Amniotic stem cell (primary cell): ENCODE measurements at regions not wholly inside any gene's neighbourhood (a gene's known extent, or its start where the extent isn't known, plus 50 kb on each side); places are given as distances from the start of the nearest gene placed in this dataset.
"Not testable (repeated sequence)": the region's sequence is repeated elsewhere in the genome, so short reads cannot be mapped to it uniquely, and the experiment has no call there.

Experiments
- DNase-seq: peaks from one replicate; lab custom pipeline; 2025; lab: John Stamatoyannopoulos, UW

DNA sequence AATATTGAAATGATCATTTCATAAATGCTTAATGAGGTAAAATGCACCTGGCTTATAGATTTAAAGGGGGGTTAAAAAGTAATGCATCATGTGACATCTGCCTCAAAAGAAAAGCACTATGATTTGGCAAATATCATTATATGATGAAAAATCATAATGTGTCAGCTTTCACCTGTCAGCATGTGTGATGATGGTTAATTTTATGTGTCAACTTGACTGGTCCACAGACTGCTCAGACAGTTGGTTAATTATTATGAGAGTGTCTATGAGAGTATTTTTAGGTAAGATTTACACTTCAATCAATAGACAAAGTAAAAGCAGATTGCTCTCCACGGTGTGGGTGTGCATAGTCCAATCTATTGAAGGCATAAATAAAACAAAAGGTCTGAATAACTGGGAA, 1986.7 kb downstream of the PCDH7 start:
- DNase-seq: no peak

DNA sequence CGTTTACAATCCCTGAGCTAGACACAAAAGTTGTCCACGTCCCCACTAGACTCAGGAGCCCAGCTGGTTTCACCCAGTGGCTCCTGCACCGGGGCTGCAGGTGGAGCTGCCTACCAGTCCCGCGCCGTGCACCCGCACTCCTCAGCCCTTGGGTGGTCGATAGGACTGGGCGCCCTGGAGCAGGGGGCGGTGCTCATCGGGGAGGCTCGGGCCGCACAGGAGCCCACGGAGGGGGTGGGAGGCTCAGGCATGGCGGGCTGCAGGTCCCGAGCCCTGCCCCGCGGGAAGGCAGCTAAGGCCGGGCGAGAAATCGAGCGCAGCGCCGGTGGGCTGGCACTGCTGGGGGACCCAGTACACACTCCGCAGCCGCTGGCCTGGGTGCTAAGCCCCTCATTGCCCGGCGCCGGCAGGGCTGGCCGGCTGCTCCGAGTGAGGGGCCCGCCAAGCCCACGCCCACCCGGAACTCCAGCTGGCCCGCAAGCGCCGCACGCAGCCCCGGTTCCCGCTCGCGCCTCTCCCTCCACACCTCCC, 1996.0 kb downstream of the PCDH7 start:
- DNase-seq: not testable (repeated sequence)

DNA sequence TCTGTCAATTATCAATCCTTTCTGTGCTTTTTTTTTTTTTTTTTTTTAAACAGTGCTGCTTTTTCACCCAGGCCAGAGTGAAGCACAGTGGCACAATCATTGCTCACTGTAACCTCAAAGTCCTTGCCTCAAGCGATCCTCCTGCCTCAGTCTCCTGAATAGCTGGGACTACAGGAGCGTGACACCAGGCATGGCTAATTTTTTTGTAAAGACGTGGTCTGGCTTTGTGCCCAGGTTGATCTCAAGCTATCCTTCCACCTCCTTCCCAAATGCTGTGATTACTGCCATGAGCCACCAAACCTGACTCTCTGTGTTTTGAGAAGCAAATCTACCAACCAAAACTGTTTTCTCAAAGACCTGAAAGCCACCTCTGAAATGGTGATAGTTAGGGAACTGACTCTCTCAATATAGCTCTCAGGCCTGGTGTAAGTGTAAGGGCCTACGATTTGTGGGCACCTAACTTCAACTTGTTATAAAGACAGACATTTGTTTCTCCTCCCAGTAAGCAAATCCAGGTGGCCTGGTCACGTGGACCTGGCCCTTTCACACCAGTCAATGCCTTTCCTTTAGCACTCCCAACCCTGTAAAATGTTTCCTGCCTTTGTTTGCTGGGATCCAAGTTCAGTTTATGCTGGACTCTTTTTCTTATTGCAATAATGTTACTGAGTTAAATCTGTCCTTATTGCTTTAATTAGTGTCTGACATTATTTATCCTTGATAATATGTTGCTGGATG, 2015.9 kb downstream of the PCDH7 start:
- DNase-seq: no peak

DNA sequence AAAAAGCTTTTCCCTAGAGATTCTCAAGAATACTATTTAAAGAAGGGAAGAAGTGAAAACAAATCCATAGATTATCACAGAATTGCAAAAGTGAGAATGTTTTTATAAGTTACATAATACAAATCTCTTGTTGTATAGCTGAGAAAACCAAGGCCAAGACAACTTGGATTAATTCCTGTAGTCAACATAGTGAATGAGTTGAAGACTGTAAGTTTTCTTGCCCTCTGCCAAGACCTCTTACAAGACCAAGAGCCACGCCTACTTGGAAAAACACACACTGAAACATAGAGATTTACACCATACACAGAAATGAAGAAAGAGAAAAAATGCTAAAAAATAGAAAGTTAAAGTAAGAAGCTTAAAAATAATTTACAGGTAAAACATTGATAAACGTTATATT, 2024.0 kb downstream of the PCDH7 start:
- no peak for DNase-seq

DNA sequence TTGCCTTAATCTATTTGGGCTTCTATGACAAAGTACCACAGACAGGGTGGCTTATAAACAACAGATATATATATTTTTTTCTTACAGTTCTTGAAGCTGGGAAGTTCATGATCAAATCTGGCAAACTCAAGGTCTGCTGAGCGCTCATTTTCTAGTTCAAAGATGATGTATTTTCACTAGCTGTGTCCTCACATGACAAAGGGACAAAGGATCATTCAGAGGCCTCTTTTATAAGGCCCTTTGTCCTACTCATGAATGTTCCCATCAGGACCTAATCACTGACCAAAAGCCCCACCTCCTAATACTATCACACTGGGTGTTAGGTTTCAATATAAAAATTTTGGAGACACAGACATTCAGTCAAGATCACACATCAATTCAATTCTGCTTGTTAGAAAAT, 2025.2 kb downstream of the PCDH7 start:
- DNase-seq: no peak

DNA sequence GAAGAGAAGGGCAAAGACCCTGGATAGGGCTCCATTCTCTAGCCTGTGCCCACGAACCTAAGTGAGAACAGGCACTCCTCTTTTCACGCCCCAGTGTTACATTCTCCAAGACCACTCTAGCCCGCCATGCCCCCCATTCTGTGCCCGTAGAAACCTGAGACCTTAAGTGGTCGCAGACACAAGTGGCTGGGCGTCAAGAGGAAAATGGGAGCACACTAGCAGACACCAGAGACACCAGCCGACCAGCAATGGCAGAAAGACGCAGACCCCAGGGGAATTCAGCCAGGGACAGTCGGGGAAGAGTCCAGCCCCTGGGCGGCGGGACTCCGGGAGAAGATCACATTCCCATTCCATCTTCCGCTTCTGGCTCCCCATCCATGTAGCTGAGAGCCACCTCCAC, 2027.9 kb downstream of the PCDH7 start:
- DNase-seq: no peak

DNA sequence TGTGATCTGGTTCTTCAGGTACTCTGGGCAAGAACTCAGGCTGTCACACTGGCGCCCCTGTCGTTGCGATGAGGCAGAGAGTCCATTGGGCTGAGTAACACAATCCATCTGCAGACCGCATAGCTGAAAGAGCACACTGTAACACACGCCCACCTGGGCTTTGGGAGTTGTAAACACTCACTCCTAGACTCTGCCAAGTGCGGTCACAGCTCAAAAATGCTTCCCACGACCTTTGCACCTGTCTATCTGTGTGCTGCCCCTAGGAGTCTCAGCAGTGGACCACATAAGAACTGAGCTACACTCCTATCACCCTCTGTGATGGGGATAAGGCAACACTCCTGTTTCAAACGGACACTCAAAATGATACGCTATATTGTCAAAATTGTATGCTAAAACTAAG, 2028.3 kb downstream of the PCDH7 start:
- DNase-seq: no peak

DNA sequence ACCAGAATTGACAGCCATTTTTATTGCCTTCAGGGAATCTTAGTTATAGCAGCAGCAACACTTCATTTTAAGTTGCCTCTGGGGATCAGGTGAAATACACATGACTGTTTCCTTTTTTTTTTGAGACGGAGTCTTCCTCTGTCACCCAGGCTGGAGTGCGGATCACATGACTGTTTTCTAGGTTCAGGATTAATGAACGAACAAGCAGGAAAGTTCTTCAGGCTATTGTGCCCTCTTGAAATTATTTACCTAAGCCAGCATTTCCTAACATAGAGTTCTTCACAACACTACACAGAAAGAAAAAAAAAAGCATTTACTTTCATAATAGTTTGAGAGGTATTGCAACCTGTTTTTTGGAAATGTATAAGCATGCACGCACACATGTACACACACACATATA, 2032.8 kb downstream of the PCDH7 start:
- no peak for DNase-seq

DNA sequence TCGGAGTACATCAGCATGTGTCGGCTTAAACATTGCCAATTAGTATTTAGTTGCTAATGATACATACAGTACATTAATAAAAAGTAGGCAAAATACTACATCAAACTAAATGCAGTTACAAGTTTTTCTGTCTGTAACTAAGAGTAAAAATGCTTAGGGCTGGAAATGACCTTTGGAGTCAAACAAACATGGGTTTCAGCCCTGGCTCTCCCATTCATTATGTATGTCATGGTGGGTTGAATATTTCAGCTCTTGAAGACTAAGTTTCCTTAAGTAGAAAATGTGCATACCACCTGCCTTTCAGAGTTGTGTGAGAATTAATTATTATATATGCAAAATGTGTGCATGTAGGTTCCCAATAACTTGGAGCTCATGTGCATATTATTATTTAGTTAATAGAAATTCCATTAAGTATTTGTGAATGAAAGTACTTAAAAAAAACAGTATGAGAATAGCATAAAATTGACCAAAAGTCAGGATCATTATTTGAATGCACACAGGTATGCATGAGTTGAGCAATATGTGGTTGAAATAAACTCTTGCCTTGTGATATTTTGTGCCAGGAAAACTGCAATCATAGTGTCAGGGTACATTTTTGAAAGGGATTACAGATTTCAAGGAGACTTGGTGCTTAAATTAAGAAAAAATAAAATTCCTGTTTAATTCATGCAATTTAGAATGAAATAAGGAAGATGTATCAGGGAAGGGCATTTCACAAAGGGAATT, 2048.7 kb downstream of the PCDH7 start:
- DNase-seq: no peak

DNA sequence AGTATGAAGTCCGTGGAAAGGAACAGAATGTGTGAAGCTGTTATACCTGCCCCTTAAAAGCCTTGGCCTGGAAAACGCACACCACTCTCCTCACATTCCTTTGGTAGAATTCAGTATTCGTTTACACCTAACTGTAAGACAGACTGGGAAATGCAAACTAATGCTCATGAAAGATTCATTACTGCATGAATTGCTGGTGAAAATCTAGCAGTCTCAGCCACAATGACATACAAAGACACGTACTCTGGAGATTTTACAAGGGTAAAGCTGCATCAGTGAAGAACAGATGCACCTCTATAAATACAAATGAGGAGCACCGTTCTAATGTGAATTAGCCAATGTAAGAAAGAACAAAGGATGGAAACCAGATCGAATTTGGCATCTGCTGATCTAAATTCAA, 2051.3 kb downstream of the PCDH7 start:
- DNase-seq: no peak

DNA sequence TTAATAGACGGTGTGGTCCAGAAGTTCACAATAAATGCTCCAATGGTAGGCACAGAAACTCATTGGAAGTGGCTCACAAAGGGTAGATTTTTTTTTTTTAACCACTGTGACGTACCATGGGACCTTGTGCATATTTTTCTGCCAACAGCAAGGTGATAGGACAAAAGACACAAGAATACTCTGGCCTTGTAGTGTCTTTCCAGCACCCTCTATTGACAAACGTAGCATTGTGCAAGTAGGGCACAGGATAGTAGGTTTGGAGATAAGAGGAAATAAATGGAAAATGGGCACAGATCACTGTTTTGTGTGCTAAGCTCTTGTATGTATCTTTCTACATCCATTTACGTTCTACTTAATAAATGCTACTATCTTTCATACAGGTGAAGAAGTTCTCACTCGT, 2054.9 kb downstream of the PCDH7 start:
- DNase-seq: no peak

DNA sequence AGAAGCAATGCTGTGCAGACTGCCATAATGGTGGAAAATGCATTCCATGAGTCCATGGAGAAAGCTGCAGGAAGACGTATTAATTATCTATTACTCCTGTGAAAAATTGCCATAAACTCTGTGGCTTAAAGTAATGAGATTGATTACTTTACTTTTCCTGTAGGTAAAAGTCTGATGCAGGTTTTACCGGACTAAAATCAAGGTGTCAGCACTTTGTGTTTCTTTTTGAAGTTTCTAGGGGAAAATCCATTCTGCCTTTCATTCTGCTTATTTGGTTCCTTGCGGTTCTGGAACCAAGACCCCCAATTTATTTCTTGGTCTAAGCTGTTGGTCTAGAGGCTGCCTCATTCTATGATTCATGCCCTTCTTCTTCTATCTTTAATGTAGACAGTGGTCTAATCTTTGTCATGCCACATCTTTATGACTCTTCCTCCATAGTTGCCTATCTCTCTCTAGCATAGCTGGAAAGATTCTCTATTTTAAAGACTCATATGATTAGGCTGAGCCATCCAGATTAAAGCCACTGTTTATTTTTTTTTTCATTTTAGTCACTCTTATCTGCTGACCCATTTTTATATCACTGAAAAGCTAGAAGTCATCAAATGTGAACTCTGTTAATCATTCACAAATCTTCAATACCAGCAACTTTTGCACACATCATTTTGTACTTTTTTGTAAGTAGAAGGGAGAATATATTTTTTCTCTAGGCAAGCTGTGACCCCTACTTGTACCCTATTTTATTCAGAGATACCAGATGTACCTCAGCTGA, 2056.4 kb downstream of the PCDH7 start:
- no peak for DNase-seq

DNA sequence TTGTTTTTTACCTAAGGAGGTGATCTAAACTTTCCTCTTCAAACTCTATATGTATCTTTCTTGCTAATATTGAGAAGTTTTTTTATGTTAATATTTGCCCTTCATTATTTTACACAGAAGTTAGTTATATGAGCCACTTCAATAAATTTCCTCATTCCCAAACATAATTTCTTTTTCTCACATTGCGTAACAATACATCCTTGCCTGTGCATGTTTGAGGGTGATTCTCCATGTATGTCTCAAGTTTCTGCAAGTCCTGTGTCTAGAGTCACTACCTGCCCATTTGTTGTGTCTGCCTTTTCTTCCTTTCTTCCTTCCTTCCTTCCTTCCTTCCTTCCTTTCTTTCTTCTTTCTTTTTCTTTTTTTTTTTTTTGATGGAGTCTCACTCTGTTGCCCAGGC, 2057.9 kb downstream of the PCDH7 start:
- DNase-seq: no peak

DNA sequence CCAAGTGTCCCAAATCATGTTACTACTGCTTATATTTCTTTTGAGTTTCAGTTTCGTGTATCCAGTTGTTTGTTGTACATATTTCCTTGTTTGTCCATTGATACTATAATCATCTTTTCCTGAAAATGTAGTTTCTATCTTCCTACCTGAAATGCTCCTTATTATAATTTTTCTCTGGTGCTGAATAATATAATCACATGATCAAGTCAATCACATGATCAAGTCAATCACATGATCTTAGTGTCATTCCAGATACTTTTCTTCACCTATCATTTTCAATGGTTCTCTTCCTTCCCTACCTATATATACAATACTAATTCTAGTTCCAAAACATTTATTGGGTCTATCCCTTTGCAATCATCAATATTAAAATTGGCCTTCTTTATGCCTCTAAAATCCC, 2058.8 kb downstream of the PCDH7 start:
- no peak for DNase-seq

DNA sequence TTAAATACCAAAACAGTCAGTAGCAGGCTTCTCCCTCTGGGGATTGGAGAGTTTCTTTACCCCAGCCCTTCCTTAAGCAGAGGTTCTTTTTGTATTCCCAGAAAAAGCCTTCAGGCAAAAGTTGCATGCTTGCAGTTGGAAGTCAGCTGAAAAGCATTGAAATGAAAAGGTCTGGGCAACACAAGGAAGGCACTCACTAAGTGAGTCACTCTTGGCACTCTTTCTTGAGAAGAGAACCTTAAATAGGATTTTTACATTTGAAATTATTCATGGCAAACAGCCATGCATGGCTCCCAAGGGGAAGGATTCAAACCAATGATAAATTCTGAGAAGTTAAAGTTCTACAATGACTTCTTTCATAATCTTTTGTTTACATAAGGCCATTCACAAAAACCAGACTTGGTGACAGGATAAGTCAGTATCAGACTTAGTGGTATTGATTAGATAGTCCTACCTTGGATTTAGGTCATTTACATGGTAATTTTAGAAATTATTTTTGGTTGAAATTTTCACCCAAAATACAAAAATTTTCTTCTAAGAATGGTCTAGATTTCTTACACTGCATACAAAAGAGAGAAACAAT, 2068.9 kb downstream of the PCDH7 start:
- peak; percentile 66 for DNase-seq

DNA sequence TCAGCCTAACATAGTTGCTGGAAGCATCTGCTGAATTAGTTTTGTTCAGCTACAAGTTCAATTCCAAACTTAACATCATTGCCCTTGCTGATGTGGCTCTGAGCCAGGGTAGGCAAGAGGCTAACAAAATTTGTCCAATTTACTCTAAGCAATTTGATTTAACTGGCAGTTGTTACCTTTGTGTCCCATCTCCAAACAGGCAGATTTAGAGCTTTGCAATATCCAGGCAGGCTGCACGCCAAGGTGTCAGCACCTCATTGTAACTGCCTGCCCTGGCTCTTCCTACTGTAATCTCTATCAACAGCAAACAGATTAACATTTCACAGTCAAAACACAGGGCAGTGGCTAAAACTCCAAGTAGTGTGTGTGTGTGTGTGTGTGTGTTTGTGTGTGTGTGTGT, 2070.6 kb downstream of the PCDH7 start:
- no peak for DNase-seq

DNA sequence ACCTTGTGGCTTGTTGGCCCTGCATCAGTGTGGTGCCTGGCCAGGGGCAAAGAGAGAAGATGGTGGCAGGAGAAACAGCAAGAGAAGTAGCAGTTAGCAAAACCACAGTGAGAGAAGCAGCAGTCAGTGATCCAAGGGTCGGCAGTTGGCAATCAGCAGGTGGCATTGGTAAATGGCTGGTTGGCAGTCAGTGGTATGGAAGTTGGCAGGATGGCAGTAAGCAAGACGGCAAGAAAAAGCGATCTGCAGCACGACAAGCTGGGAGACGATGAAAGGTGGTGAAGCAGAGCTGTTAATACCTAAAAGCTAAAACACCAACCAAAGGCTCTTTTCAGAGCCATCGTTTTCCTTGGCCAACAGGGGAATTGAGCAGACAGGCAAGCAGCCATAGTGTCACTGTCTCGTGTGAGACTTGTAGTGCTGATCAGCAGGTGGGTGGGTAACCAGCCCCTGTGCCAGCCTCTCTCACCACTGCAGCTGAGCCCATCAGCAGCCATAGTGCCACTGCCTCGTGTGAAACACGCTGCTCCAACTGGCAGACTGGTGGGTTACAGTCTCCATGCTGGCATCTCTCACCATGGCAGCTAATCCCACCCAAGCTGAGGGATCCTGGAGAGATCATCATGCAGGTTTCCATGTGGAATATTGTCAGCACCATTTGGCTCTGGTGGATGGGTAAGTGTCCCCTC, 2078.4 kb downstream of the PCDH7 start:
- no peak for DNase-seq

DNA sequence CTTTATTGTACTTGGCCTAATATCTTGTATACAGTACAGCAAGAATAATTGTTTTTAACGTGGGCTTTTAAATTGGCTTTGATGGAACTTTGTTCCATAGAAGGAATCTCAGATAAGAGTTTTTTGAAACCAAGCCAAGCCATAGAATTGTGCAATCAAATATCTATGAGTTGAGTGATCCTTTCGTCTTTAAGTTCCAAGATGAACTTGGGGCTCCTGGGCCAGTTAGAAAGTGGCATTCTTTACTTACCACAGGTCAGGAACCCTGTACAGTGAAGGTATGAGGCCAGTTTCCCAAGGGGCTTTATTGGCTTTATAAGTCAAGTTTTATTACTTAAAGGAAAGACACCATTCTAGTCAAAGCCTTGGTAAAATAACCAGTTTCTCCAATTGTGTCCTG, 2104.2 kb downstream of the PCDH7 start:
- no peak for DNase-seq

DNA sequence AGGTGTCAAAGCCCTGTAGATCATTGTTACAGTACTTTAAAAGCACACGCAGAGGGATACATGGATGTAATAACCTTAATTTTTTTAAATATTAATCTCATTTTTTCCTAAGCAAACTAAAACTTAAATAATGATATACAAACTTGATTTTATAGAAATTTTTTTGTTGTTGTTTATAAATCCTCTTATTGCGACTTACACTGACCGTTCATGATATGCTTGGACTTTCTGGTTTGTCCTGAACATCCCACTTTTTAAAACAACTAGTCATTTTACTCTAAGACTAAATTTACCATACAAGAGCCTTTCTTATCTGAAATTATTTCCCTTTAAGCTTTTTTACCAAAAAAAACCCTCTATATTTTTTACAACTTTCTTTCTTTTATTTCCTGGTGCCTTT, 2106.0 kb downstream of the PCDH7 start:
- DNase-seq: no peak

DNA sequence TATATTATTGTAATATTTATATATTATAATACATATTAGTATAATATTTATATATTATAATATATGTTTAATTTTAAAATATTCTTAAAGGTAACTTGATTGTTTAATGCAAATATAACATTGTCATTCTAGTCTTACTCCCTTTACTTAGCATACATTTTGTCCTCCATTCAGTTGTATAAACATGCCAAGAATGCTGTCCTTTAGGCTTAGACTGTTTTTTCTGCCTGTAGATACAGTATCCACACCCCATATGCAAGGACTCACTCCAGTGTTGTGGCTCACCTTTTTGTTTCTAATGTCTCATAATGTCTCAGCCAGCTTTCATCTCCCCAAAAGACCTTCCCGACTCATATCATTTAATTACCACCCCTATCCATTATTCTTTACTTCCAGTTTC, 2110.0 kb downstream of the PCDH7 start:
- DNase-seq: no peak

DNA sequence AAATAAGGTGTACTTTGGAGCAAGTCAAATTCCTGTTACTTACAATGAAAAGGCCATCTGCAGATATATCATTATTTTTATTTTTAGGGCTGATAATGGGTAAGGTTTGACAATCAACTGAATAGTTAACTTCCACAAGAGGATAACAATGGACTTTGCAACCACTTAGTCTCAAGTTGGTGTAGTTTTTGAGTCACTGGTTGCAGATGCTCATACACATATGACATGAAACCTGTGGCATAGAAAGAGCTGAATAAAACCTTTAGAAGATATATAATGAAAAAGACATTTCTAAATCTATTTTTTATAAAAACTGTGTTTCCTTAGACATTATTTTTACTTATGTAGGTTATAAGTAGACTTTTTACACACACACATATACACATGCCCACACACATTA, 2110.9 kb downstream of the PCDH7 start:
- no peak for DNase-seq
